ENCODE measurements at regions not wholly inside any gene's neighbourhood (a gene's known extent, or its start where the extent isn't known, plus 50 kb on each side); places are given as distances from the start of the nearest gene placed in this dataset.

GRCh38 chr2:102978091-102978490, 216.3 kb downstream of the TMEM182 start:
- Histone ChIP-seq H3K9me2 (ENCODE audit: insufficient read depth) (no peaks in the 10 kb centered on the region), H3K4me2 (ENCODE audit: low read length) (no peak overlapping the region), H3K9ac (ENCODE audit: low read length) (no peak overlapping the region), H3K27me3 (ENCODE audit: insufficient read depth, low read length) (0 out of 2 replicates have a peak, but pooled peaks cover 4% of the 10 kb centered on the region), H3K4me3 (replicated peaks in 1 of 2; ENCODE audit: low read depth in 1 of 2, low read length in 2 of 2) (no peak overlapping the region), H4K20me1 (ENCODE audit: insufficient read depth) (no peaks in the 10 kb centered on the region), H3K27ac (ENCODE audit: low read depth, low read length) (no peak overlapping the region), H3K9me3 (ENCODE audit: control insufficient read depth in 1 of 2, insufficient read depth in 1 of 2, low read depth in 1 of 2, low read length in 2 of 2) (no peaks in the 10 kb centered on the region), H2AFZ (ENCODE audit: low read depth, low read length, poor library complexity, severe bottlenecking) (no peak overlapping the region), H3K36me3 (ENCODE audit: control insufficient read depth in 1 of 2, insufficient read depth in 2 of 2, low read length in 2 of 2) (no peaks in the 10 kb centered on the region), H3K4me1 (ENCODE audit: control insufficient read depth in 1 of 2, insufficient read depth in 2 of 2, low read length in 2 of 2) (no peaks in the 10 kb centered on the region), H3K79me2 (ENCODE audit: insufficient read depth, low read length) (no peaks in the 10 kb centered on the region)
- TF ChIP-seq ZFX (IDR thresholded peaks at IDR 0.05): no peak
- TF ChIP-seq EZH2 (IDR thresholded peaks at IDR 0.05): no peak
- no peak for TF ChIP-seq EGR1 (IDR thresholded peaks at IDR 0.05; ENCODE audit: low read depth)
- TF ChIP-seq MAX (IDR thresholded peaks at IDR 0.05): no peak
- TF ChIP-seq CTCF (IDR thresholded peaks at IDR 0.05 in 2 of 3, conservative IDR thresholded peaks at IDR 0.05 in 1 of 3; ENCODE audit: borderline replicate concordance in 1 of 3, insufficient read depth in 1 of 3, low read depth in 2 of 3, low read length in 2 of 3): no peak
- TF ChIP-seq YY1 (IDR thresholded peaks at IDR 0.05; ENCODE audit: extremely low read depth, insufficient replicate concordance, low read depth, low read length): no peak
- TF ChIP-seq CEBPB (IDR thresholded peaks at IDR 0.05; ENCODE audit: low read depth): no peak
- no peak for TF ChIP-seq ATF3 (IDR thresholded peaks at IDR 0.05)
- no peak for TF ChIP-seq REST (IDR thresholded peaks at IDR 0.05; ENCODE audit: low read depth)
- TF ChIP-seq EZH2phosphoT487 (IDR thresholded peaks at IDR 0.05; ENCODE audit: borderline replicate concordance): no peak
- TF ChIP-seq ZNF274 (IDR thresholded peaks at IDR 0.05; ENCODE audit: low read depth, low read length): no peak
- TF ChIP-seq POLR2A (IDR thresholded peaks at IDR 0.05; ENCODE audit: borderline replicate concordance, extremely low read depth, insufficient read depth, insufficient read length): no peak
- TF ChIP-seq SP1 (IDR thresholded peaks at IDR 0.05; ENCODE audit: low read depth): no peak
- TF ChIP-seq SIN3A (IDR thresholded peaks at IDR 0.05; ENCODE audit: low read depth): no peak
- no peak for TF ChIP-seq TCF7L2 (IDR thresholded peaks at IDR 0.05; ENCODE audit: borderline replicate concordance, extremely low read depth, insufficient read depth, insufficient read length)
- POLR2A ChIA-PET: no interaction called here
- no peak for ATAC-seq
- BruUV-seq (replicated peaks): no TSS peak
- RAD21 ChIA-PET (ENCODE audit: low non-redundant PET in 1 of 2, low total read pairs in 2 of 2, uncharacterized antibody in 2 of 2, unreplicated experiment in 2 of 2): interaction anchor here in 1 of 2 experiments (0.5 kb wide), 1 partner anchor 1966 kb away, joined by 3 read pairs; no protein-coding TSS in a partner anchor
- CTCF ChIA-PET: no interaction called here
- intact Hi-C loops (cut with micrococcal nuclease): loop anchor here (5.0 kb wide), 2 partner anchors 1869 to 1964 kb away; no protein-coding TSS in a partner anchor
- no peak for DNase-seq (ENCODE audit: low read depth, low spot score)

All from HCT116 (cell line).